AG04450 (cell line): ENCODE measurements at regions not wholly inside any gene's neighbourhood (a gene's known extent, or its start where the extent isn't known, plus 50 kb on each side); places are given as distances from the start of the nearest gene placed in this dataset.

Experiments
- CTCF ChIA-PET: fragments of 300-600, 350-600 bp; formaldehyde crosslinking; extraction: SDS; loops from one replicate; lab custom pipeline; 2022; ENCODE audit warnings: antibody characterized with exemption, inconsistent platforms; lab: Charles Lee
- POLR2A ChIA-PET: fragments of 350-600 bp; formaldehyde crosslinking; extraction: SDS; loops from one replicate; lab custom pipeline; 2021; ENCODE audit warnings: antibody characterized with exemption, inconsistent platforms; lab: Yijun Ruan, JAX
- DNase-seq: peaks from one replicate; pipeline ENCODE4 v3.0.0-alpha.2; 2011; ENCODE audit warnings: low read depth, low spot score
- H3K27ac ChIP-seq: one replicate; pipeline ENCODE4 v1.5.1; 2012; ENCODE audit warnings: low read depth, low read length, control low read depth
- H3K27me3 ChIP-seq: one replicate; pipeline ENCODE4 v1.6.0; 2012; ENCODE audit warnings: low read length; ENCODE audit not compliant: control insufficient read depth, insufficient read depth
- H3K4me3 ChIP-seq: 2 replicates; pipeline ENCODE4 v1.5.1; 2011; ENCODE audit warnings: mild to moderate bottlenecking, low read depth, low read length, control low read depth
- H3K9me3 ChIP-seq: 2 replicates; pipeline ENCODE4 v1.5.1; 2012; ENCODE audit warnings: low read length; ENCODE audit not compliant: control insufficient read depth, insufficient read depth
- CTCF ChIP-seq: IDR thresholded peaks from 2 replicates; pipeline ENCODE4 v1.5.1; 2011; ENCODE audit warnings: low read depth, low read length, control low read depth, inconsistent platforms

GRCh38 chr5:133712562-133712961 is 100.2 kb upstream of the FSTL4 start:
- CTCF ChIA-PET, result no interaction called here
- H3K9me3 ChIP-seq, result no peaks in the 10 kb centered on the region
- POLR2A ChIA-PET, result no interaction called here
- no peak overlapping the region for H3K4me3 ChIP-seq
- TF ChIP-seq CTCF, result no peak
- no peaks in the 10 kb centered on the region for H3K27me3 ChIP-seq
- no peak for DNase-seq
- no peak overlapping the region for H3K27ac ChIP-seq

GRCh38 chr5:133709209-133709725 is 96.9 kb upstream of the FSTL4 start:
- no peak for DNase-seq
- Histone ChIP-seq H3K27me3 (no peaks in the 10 kb centered on the region), H3K27ac (no peak overlapping the region), H3K9me3 (no peaks in the 10 kb centered on the region), H3K4me3 (no peak overlapping the region)
- POLR2A ChIA-PET, result no interaction called here
- TF ChIP-seq CTCF, result no peak
- CTCF ChIA-PET, result no interaction called here

- no peaks in the 10 kb centered on the region for H3K27me3 ChIP-seq
- no peak for DNase-seq
- H3K27ac ChIP-seq, result no peak overlapping the region
- no peak for TF ChIP-seq CTCF
- no peaks in the 10 kb centered on the region for H3K9me3 ChIP-seq
- POLR2A ChIA-PET, result no interaction called here
- H3K4me3 ChIP-seq, result no peak overlapping the region
- CTCF ChIA-PET, result no interaction called here
These were observed 96.0 kb upstream of the FSTL4 start for GRCh38 chr5:133708331-133708850.

DNA sequence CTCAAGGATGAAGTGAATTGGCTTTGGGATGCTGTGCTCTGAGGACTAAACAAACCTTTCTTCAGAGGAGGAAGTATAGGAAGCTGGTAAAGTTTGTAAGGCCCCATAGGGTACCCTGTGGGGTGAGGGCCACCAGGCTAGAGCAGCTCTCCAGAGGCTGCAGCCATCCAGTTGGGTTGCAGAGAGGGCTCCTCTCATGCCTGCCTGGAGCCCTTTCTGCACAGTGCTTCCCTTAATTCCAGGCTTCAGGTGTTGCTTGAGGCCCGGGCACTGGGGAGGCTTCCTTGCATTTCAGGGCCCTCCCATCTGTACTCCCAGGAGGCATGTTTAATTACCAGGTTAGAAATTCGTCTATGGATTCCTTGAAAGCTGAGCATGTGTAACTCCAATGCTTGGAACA is 95.3 kb upstream of the FSTL4 start:
- CTCF ChIA-PET, result no interaction called here
- no peak for DNase-seq
- no peak overlapping the region for H3K4me3 ChIP-seq
- H3K27ac ChIP-seq, result no peak overlapping the region
- H3K27me3 ChIP-seq, result no peaks in the 10 kb centered on the region
- POLR2A ChIA-PET, result no interaction called here
- no peaks in the 10 kb centered on the region for H3K9me3 ChIP-seq
- TF ChIP-seq CTCF, result no peak

GRCh38 chr5:133706506-133707430 is 94.4 kb upstream of the FSTL4 start:
- Histone ChIP-seq H3K27me3 (no peaks in the 10 kb centered on the region), H3K27ac (no peak overlapping the region), H3K4me3 (no peak overlapping the region), H3K9me3 (no peaks in the 10 kb centered on the region)
- no peak for DNase-seq
- TF ChIP-seq CTCF, result no peak
- ChIA-PET POLR2A (no interaction called here), CTCF (no interaction called here)
